NB4 (cell line): ENCODE measurements at regions not wholly inside any gene's neighbourhood (a gene's known extent, or its start where the extent isn't known, plus 50 kb on each side); places are given as distances from the start of the nearest gene placed in this dataset.

Source experiments
- CTCF ChIP-seq: IDR thresholded peaks from one replicate; pipeline ENCODE4 v1.5.1; 2012; ENCODE audit warnings: low read depth, low read length
- POLR2A ChIP-seq: IDR thresholded peaks from 2 replicates; pipeline ENCODE4 v1.6.1; 2011; ENCODE audit warnings: mild to moderate bottlenecking; ENCODE audit not compliant: insufficient read length; ENCODE audit errors: extremely low read depth

- TF ChIP-seq CTCF, result no peak
- TF ChIP-seq POLR2A, result no peak
Measured at GRCh38 chr6:106796781-106797180, 167.4 kb downstream of the QRSL1 start.
